Neural progenitor cell (in vitro differentiated cells): ENCODE measurements at regions not wholly inside any gene's neighbourhood (a gene's known extent, or its start where the extent isn't known, plus 50 kb on each side); places are given as distances from the start of the nearest gene placed in this dataset.

Experiments used
- EZH2 ChIP-seq: fragments of 200-600 bp; sonication (generic); IDR thresholded peaks from 2 replicates; pipeline ENCODE4 v1.6.1; 2017; ENCODE audit warnings: antibody characterized with exemption, mild to moderate bottlenecking, moderate library complexity
- TF ChIP-seq, protein P1 (sequence below): fragments of 200-600 bp; sonication (generic); IDR thresholded peaks from 2 replicates; pipeline ENCODE4 v1.5.1; 2017; ENCODE audit warnings: antibody characterized with exemption, mild to moderate bottlenecking

DNA sequence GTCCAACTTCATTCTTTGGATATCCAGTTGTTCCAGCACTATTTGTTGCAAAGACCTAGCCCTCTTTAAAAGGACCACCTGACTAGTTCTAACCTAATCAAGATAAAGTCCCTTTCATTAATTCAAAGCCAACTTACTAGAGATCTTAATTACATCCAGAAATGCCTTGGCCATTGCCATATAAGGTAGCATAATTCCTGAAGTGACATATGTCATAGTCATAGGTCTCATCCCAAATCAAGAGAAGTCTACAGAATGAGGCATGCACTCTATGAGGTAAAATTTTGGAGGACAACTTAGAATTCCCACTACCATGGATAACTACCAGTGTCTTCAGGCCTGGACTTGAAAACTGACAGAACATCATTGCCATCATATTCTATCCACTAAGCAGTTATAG lies 420.4 kb upstream of the ID4 start:
- TF ChIP-seq, protein P1, sequence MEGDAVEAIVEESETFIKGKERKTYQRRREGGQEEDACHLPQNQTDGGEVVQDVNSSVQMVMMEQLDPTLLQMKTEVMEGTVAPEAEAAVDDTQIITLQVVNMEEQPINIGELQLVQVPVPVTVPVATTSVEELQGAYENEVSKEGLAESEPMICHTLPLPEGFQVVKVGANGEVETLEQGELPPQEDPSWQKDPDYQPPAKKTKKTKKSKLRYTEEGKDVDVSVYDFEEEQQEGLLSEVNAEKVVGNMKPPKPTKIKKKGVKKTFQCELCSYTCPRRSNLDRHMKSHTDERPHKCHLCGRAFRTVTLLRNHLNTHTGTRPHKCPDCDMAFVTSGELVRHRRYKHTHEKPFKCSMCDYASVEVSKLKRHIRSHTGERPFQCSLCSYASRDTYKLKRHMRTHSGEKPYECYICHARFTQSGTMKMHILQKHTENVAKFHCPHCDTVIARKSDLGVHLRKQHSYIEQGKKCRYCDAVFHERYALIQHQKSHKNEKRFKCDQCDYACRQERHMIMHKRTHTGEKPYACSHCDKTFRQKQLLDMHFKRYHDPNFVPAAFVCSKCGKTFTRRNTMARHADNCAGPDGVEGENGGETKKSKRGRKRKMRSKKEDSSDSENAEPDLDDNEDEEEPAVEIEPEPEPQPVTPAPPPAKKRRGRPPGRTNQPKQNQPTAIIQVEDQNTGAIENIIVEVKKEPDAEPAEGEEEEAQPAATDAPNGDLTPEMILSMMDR, result no peak
- no peak for TF ChIP-seq EZH2
